ENCODE measurements at regions not wholly inside any gene's neighbourhood (a gene's known extent, or its start where the extent isn't known, plus 50 kb on each side); places are given as distances from the start of the nearest gene placed in this dataset.

DNA sequence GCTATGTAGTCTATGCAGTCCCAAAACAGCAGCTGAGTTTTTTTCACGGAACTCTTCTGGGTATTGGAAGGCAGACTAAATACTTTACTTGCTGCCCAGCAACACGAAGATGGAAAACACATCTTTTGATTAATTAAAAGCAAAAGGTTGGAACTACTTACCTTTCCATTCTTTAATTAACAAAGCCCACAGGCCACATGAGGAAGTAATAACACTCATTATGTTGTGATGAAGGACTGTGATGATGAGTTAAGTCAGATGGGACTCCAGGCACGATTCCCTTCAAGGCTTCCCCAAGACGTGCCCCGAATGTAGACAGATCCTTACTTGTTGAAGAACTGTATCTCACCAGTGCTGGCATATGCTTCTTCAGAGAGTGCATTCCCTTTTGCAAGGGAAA, 129.0 kb downstream of the WIF1 start:
- no peak overlapping the region for H3K27ac ChIP-seq (ENCODE audit: low read depth, low read length)
- H3K4me1 ChIP-seq (ENCODE audit: insufficient read depth, low read length) = no peaks in the 10 kb centered on the region
- H2AFZ ChIP-seq (ENCODE audit: low read length) = no peak overlapping the region
- no peaks in the 10 kb centered on the region for H3K36me3 ChIP-seq (ENCODE audit: insufficient read depth, low read length)
- TF ChIP-seq, protein P1, sequence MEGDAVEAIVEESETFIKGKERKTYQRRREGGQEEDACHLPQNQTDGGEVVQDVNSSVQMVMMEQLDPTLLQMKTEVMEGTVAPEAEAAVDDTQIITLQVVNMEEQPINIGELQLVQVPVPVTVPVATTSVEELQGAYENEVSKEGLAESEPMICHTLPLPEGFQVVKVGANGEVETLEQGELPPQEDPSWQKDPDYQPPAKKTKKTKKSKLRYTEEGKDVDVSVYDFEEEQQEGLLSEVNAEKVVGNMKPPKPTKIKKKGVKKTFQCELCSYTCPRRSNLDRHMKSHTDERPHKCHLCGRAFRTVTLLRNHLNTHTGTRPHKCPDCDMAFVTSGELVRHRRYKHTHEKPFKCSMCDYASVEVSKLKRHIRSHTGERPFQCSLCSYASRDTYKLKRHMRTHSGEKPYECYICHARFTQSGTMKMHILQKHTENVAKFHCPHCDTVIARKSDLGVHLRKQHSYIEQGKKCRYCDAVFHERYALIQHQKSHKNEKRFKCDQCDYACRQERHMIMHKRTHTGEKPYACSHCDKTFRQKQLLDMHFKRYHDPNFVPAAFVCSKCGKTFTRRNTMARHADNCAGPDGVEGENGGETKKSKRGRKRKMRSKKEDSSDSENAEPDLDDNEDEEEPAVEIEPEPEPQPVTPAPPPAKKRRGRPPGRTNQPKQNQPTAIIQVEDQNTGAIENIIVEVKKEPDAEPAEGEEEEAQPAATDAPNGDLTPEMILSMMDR (IDR thresholded peaks at IDR 0.05; ENCODE audit: extremely low read depth, low read depth, low read length) = no peak
- H3K9me3 ChIP-seq (ENCODE audit: low read depth, low read length) = no peaks in the 10 kb centered on the region
- no peak for DNase-seq (ENCODE audit: insufficient read length, low spot score, missing footprints)
- no peaks in the 10 kb centered on the region for H4K20me1 ChIP-seq (ENCODE audit: insufficient read depth, low read length)
- peaks cover 9% of the 10 kb centered on the region for H3K27me3 ChIP-seq (ENCODE audit: insufficient read depth, low read length)
- no peak overlapping the region for H3K4me2 ChIP-seq (ENCODE audit: insufficient read depth, low read length)
- H3K4me3 ChIP-seq (ENCODE audit: insufficient read depth, low read length) = no peak overlapping the region
- no peaks in the 10 kb centered on the region for H3K79me2 ChIP-seq (ENCODE audit: insufficient read depth, low read length)

DNA sequence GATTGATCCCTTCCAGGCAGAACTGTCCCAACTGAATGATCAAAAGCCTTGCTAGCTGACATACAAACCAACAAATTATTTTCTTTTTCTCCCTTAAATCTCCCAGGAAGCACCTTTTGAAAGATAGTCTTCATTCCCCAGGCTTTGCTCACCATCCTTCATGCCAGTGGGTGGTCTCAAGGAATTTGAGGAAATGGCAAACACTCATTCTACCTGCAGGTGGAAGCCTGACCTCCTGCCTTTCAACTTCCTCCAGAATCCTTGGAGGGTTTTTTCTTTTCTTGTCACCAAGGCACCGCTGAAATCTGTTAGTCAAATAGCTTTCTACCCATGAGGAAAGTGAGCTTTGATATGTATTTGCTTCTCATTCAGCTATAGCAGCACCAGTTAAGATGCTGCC, 128.5 kb downstream of the WIF1 start:
- no peak for DNase-seq (ENCODE audit: insufficient read length, low spot score, missing footprints)
- Histone ChIP-seq H3K4me1 (ENCODE audit: insufficient read depth, low read length) (no peaks in the 10 kb centered on the region), H4K20me1 (ENCODE audit: insufficient read depth, low read length) (no peaks in the 10 kb centered on the region), H3K27ac (ENCODE audit: low read depth, low read length) (no peak overlapping the region), H3K79me2 (ENCODE audit: insufficient read depth, low read length) (no peaks in the 10 kb centered on the region), H2AFZ (ENCODE audit: low read length) (no peak overlapping the region), H3K9me3 (ENCODE audit: low read depth, low read length) (no peaks in the 10 kb centered on the region), H3K4me2 (ENCODE audit: insufficient read depth, low read length) (no peak overlapping the region), H3K27me3 (ENCODE audit: insufficient read depth, low read length) (peaks cover 9% of the 10 kb centered on the region), H3K4me3 (ENCODE audit: insufficient read depth, low read length) (no peak overlapping the region), H3K36me3 (ENCODE audit: insufficient read depth, low read length) (no peaks in the 10 kb centered on the region)
- TF ChIP-seq, protein P1 (IDR thresholded peaks at IDR 0.05; ENCODE audit: extremely low read depth, low read depth, low read length) = no peak

DNA sequence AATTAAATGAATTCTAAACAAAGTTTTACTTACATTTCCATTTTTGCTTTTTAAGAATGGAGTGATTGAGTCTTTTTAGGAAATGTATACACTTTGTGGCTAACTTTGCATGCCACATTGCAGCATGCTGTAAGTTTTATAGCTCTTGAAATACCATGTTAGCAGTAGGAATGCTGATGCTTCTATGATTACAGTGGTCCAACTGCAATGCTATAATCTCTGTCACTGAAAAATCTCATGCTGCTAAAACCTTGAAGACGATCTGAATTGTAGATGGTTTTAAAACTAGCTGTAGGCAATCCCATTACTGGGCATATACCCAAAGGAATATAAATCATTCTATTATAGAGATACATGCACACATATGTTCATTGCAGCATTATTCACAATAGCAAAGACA, 127.6 kb downstream of the WIF1 start:
- Histone ChIP-seq H3K36me3 (ENCODE audit: insufficient read depth, low read length) (no peaks in the 10 kb centered on the region), H3K4me3 (ENCODE audit: insufficient read depth, low read length) (no peak overlapping the region), H3K27ac (ENCODE audit: low read depth, low read length) (no peak overlapping the region), H3K9me3 (ENCODE audit: low read depth, low read length) (no peaks in the 10 kb centered on the region), H4K20me1 (ENCODE audit: insufficient read depth, low read length) (no peaks in the 10 kb centered on the region), H3K79me2 (ENCODE audit: insufficient read depth, low read length) (no peaks in the 10 kb centered on the region), H3K4me1 (ENCODE audit: insufficient read depth, low read length) (no peaks in the 10 kb centered on the region), H3K4me2 (ENCODE audit: insufficient read depth, low read length) (no peak overlapping the region), H2AFZ (ENCODE audit: low read length) (no peak overlapping the region), H3K27me3 (ENCODE audit: insufficient read depth, low read length) (peaks cover 9% of the 10 kb centered on the region)
- no peak for DNase-seq (ENCODE audit: insufficient read length, low spot score, missing footprints)
- TF ChIP-seq, protein P1 (IDR thresholded peaks at IDR 0.05; ENCODE audit: extremely low read depth, low read depth, low read length) = no peak

DNA sequence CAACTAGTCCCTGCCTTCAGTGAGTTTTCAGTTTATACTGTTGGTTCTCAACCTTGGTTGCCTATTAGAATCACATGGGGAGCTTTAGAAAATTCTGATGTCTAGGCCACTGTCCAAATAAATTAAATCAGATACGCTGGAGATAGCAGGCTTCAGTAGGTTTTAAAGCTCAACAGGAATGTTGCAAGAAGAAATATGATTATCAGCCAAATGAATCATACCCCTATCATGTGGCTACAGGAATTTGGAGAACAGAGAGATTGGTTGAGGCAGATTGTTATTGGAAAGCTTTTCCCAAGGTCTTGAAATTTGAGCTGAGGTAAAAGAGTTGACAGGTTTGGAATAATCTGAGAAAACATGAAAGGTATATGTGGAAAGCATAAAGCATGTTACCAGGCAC, 125.3 kb downstream of the WIF1 start:
- TF ChIP-seq, protein P1 (IDR thresholded peaks at IDR 0.05; ENCODE audit: extremely low read depth, low read depth, low read length) = no peak
- H3K9me3 ChIP-seq (ENCODE audit: low read depth, low read length) = no peaks in the 10 kb centered on the region
- no peak overlapping the region for H3K4me3 ChIP-seq (ENCODE audit: insufficient read depth, low read length)
- no peaks in the 10 kb centered on the region for H3K79me2 ChIP-seq (ENCODE audit: insufficient read depth, low read length)
- no peak overlapping the region for H3K4me2 ChIP-seq (ENCODE audit: insufficient read depth, low read length)
- no peaks in the 10 kb centered on the region for H3K4me1 ChIP-seq (ENCODE audit: insufficient read depth, low read length)
- H2AFZ ChIP-seq (ENCODE audit: low read length) = no peak overlapping the region
- H3K27ac ChIP-seq (ENCODE audit: low read depth, low read length) = no peak overlapping the region
- H3K27me3 ChIP-seq (ENCODE audit: insufficient read depth, low read length) = peaks cover 9% of the 10 kb centered on the region
- no peaks in the 10 kb centered on the region for H3K36me3 ChIP-seq (ENCODE audit: insufficient read depth, low read length)
- no peak for DNase-seq (ENCODE audit: insufficient read length, low spot score, missing footprints)
- H4K20me1 ChIP-seq (ENCODE audit: insufficient read depth, low read length) = no peaks in the 10 kb centered on the region

Measured in osteoblast (primary cell).